GM21515 (cell line): ENCODE measurements at regions not wholly inside any gene's neighbourhood (a gene's known extent, or its start where the extent isn't known, plus 50 kb on each side); places are given as distances from the start of the nearest gene placed in this dataset.

ENCODE experiments used
- ATAC-seq: cut with Tn5 transposase; IDR thresholded peaks from one replicate; pipeline ENCODE4 v1.9.1; 2021; ENCODE audit not compliant: unreplicated experiment

DNA sequence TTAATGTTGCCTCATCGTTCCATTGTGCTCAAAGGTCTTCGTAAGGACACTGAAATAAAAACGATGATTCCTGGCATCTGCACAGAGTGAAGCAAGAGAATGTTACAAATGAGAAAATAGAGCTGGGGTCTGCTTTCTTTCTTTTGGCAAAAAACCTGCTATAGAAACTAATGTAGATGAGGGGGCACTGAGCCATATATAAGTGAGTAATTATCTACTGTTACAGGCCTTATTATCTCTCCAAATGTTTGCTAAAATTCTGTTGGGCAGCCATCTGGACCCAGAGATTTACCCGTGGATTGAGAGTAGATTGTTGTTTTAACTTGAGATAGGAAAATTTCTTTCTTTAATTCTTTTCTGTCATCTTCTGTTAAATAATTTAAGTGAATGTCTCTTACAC is 472.5 kb upstream of the PIK3C3 start:
- ATAC-seq: no peak

DNA sequence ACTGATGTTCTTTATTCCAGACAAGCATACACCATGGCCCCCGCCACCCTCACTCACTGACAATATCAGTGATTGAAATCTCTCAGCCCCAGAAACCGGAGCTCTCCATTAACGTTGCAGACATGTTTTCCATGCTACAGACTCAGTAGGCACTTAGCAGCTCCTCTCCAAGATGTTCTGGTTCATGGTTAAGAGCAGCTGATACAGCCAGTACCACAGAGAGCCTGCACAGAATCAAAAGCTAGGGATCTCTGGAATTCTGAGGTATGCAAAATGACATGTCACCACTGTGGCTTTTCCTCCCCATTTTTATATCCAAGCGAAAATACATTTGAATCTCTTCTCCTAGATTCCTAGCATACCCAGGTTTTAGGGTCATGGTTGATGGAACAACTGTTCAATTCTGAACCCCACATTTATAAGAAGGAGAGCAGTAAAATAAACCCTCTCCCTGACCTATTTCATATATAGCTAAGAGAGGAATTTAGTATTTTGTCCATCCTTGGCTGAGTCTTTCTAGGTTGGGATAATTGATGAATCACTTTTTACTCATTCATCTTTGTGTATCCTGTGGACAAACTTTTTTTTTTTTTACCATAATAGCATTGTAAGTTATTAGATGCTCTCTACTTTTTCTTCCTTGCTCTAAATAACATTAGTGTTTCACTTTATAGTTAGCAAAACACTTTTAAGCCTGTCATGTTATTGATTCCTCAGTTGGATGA is 488.4 kb upstream of the PIK3C3 start:
- ATAC-seq: no peak

DNA sequence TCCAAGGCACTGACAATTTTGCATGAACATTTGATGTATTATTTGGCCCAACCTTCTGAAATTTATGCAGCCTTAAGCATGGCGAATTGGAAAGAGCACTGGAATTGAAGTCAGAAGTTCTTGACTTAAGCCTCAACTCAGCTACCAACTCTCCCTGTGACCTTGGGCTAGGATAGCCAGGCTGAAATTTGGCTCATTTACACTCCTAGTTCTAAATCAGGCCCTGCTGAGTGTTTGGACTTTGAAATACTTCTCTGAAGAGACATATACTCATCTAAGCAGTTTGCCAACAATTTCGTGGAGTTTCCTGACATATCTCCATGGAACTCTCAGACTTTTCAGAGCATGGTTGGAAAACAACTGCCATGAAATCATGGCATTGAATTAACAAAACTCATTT is 489.6 kb upstream of the PIK3C3 start:
- no peak for ATAC-seq

DNA sequence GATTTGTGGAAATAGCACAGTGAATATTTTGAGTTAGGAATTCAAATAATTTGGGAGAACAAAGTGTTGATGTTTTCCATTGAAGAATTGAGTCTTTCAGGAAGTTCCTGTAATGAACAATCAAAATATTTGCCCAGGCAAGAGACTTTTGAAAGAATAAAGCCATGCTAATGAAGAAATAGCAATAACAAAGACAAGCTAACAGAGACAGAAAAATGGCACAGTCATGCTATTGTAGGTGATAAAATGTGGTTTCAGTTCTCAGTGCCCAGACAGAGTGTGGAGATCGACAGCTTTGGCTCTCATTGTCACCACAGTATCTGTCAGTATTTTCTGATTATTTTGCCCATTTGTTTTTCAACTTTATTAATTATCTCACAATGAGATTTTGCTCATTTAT is 490.8 kb upstream of the PIK3C3 start:
- ATAC-seq: no peak

DNA sequence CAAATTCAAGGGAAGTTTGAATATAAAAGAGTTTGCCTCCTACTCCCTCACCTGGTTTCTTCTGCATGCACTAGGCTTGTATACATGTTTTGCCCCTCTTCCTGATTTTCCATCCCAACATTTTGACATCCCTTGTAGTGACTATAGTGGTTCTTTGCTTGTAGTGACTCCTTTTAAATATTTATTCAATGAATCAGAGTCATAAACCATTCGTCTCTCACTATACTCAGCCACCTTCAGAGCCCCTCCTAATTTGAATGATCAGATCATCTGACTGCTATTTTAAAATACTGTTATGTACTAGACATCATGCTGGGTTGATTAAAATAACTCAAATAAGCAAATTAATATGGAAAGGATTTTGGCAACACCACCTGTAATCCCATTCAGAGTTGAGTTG is 492.1 kb upstream of the PIK3C3 start:
- no peak for ATAC-seq

DNA sequence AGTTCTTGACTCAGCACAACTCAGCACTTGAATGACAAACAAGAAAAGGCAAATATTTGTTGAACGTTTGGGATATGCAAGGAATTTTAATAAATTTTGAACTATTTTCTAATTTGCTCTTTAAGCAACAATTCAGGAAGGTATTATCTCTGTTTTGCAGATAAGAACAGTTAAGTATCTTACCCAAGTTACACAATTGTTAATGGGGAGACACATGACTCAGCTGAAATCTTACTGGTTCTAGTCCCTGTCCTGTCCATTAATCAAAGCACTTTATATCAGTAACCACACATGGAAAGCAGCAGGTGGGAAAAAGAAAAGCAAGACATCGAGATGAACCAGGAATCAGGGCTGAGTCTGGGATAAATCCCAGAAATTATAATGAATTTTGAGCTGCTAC is 493.9 kb upstream of the PIK3C3 start:
- ATAC-seq: no peak

DNA sequence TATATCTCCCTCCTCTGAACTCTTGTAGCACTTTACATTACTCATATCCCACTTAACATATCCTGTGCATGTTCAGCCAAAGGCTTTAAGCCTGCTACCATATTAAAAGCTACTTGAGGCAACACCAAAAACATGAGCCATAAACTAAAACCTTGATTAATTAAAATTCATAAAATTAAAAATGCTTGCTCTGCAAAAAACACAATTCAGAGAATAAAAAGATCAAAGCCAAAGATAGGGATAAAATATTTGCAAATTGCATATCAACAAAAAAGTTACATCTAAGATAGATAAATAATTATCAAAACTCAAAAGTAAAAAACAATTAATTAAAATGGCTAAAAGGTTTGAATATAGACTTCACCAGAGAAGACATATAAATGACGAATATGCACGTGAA is 495.4 kb upstream of the PIK3C3 start:
- no peak for ATAC-seq

DNA sequence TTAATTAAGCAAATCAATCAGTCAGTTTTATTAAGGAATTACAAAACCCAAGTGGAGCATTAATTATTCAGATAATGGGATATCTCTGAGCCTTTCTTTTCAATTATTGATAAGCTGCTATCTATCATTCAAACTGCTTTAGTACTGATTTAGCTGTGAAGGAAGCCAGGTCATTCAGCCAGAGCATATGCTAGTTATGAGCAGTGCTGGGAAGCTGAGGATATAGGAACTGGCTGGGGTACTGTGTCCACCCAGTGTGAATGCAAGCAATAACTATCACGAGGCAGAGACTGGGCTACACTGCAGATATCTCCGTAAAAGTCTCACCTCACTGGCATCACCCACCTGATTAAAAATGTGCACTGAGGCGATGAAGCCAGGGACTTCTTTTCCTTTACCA is 496.7 kb upstream of the PIK3C3 start:
- ATAC-seq: no peak

DNA sequence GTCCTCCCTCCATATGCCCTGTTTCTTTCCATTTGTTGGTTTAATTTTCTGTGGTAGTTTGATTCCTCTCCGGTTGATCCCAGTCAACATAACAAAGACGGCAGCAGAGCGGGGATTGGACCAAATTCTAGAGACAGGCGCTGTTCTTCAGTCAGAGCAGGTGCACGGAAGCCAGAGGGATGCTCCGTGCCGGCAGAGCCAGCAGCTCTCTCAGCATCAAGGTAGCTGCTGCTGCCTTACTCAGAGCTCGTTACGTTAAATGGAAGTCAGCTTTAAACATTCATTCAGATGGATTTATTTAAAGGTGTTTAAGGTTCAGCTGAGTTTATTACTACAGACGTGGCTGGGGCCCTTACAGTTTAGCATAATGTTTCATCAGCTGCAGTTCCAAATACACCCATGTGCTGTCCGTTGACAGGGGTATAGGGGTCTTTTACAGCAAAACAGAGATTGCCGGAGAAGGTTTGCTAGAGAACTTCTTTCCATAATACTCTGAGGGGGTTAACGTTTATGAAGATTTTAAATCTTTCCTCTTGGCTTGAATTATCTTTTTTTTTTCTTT is 497.2 kb upstream of the PIK3C3 start:
- ATAC-seq: no peak

DNA sequence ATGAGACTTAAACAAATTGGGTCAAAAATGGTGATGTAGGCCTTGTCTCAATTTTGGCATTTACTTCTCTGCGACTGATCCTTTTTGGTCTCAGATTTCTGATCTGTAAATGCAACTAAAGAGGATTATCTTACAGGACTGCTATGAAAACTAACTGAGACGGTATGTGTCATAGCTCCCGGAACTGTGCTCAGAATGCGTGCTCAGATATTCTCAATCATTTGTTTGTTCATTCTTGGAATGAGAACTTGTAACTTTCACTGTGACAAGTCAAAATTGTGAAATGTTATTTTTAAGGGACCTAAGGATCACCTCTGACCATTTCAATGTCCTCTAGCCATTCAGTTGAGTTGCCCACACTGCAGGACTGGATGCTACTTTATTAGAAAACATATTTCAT is 498.2 kb upstream of the PIK3C3 start:
- ATAC-seq: no peak

DNA sequence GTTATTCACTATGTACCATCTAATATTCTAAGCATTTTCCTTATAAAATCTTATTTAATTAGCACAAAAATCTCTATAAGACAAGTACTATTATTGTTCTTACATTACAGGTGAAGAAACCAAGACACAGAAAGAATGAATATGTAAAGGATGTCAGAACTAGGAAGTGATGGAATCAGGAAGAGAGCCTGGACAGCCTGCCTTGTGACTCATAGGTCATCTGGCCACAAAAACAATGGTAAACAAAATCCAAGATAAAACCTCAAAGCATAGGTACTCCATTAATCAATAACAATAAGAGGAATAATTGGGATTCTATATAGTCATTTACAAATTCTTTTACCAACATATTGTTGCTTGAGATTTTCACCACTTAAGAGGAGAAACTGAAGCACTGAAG is 505.4 kb upstream of the PIK3C3 start:
- no peak for ATAC-seq

DNA sequence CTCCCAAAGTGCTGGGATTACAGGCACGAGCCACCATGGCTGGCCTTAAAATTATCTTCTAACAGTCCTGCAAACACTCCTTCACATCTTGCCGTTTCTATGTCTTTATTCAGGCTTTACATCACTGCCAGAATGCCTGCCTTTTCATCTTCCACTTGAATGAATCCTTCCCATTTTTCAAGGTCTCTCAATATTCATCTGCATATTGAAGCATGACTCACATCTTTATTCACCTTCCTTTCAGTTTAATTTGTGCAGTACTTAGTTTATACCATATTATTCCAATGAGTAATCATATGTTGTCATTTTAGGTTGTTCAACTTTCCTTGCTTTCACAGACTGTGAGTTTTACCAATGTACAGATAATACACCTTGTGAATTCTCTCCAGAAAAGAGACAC is 510.1 kb upstream of the PIK3C3 start:
- no peak for ATAC-seq

DNA sequence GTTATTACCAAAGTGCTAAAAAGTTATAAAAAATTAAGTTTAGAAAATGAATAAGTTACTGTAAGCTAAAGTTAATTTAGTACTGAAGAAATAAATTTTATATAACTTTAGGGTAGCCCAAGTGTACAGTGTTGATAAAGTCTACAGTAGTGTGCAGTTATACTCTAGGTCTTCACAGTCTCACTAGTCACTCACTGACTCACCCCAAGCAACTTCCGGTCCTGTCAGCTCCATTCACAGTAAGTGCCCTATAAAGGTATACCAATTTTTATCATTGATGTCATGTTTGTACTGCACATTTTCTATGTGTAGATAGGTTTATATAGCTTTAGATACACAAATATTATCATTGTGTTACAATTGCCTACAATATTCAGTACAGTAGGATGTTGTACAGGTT is 518.3 kb upstream of the PIK3C3 start:
- ATAC-seq: no peak

DNA sequence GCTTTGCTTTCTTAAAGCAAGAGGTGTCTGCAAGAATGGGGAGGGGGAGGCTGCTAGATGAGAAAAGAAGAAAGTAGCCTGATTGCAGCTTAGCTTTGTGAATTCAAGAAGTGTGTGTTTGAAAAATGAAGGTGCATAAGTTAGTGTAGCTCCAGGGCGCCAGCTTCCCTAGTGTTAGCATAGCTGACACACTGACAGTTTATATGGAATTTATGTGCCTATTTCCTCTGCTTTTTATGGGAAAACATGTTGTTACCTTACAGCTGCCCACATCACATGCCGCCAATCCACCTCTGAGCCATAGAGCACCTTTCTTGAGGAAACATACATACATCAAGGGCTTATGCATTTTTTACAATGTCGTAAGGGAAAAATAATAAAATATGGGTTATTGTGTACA is 536.4 kb upstream of the PIK3C3 start:
- no peak for ATAC-seq

DNA sequence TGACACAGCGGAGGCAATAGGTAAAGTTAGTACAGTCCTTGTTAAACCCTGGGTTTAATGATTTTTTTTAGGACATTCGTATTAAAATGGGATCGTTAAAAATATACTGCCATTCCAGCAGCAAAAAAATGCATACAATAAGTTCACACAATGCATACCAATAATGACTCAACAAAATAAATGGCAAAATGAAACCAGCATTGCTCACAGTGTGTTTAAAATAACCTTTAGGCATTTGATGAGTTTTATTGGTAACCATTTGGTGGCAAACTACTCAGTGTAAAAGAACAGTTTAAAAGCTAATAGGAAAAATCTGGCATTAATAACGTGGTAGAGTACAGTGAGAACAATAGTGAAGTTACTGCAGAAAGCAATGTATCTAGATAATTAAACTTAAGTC is 539.0 kb upstream of the PIK3C3 start:
- ATAC-seq: no peak

DNA sequence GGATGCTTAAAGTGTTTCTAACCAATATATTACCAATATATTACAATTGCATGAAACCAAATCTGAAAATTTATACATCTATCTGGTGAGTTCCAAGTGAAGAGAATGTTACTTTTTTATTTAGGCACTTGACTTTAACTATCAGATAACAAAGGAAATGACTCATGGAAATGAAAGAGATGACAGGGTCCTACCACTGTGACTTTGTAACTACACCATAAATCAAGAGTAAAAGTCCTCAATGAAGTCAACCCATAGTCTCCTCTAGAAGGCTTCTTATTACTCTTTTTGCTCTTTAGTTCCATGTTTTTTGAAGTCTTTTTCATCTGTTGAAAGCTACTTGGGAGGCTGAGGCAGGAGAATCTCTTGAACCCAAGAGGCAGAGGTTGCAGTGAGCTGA is 545.0 kb upstream of the PIK3C3 start:
- ATAC-seq: no peak

DNA sequence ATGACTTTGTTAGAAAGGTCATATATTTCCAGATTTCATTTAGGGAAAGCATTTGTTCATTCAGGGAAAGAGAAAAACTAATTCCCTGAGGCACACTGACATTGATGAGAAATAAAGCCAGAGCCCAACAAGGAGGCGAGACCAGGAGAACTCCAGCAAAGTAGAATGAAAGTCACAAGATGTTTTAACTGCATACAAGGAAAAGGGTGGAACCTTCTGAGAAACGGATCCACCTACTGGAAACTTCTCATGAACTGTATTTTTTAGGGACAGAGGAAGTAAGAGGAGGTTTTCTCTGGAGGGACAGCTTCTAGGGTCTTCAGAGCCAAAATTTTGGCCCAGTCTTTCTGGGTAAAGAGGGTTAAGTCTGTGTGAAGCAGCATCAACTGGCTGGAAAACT is 548.2 kb upstream of the PIK3C3 start:
- ATAC-seq: no peak

DNA sequence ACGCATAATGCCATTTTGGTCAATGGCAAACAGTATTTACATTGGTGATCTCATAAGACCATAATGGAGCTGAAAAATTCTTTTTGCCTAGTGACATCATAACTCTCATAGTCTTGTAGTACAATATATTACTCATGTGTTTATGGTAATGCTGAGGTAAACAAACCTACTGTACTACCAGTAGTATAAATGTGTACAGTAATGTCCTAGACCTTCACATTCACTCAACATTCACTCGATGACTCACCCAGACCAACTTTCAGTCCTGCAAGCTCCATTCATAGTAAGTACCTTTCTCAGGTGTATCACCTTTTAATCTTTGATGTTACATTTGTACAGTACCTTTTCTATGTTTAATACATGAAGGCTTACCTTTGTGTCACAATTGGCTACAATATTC is 558.2 kb upstream of the PIK3C3 start:
- no peak for ATAC-seq

DNA sequence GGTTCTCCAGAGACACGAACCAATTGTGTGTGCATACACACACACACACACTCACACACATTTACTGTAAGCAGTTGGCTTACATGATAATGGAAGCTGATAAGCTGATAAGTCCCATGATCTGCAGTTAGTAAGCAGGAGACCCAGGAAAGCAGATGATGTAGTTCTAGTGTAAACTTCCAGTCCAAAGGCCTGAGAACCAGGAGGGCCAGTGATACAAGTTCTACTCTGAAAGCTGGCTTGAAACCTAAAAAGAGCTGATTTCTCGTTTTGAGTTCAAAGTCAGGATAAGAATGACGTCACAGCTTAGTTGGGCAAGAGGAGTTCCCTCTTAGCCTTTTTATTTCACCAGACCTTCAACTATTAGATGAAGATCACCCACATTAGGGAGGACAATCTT is 558.8 kb upstream of the PIK3C3 start:
- no peak for ATAC-seq

DNA sequence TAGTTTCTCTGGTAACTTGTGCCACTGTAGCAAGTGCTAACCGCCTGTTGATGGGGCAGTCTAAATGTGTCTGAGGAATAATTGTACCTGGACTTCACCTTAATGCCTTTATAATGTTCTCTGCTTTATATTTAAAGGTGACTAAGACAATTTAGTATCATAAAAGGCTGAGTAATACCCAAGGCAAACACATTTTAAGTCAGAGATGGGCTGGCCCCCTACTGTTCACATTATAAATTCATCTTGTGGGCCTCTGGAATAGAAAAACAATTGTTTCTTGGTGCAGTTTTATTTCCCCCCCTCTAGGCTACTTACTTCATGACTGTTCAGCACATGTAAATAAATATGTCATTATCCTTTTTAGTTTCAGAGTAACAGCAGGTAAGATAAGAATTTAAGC is 559.3 kb upstream of the PIK3C3 start:
- no peak for ATAC-seq

DNA sequence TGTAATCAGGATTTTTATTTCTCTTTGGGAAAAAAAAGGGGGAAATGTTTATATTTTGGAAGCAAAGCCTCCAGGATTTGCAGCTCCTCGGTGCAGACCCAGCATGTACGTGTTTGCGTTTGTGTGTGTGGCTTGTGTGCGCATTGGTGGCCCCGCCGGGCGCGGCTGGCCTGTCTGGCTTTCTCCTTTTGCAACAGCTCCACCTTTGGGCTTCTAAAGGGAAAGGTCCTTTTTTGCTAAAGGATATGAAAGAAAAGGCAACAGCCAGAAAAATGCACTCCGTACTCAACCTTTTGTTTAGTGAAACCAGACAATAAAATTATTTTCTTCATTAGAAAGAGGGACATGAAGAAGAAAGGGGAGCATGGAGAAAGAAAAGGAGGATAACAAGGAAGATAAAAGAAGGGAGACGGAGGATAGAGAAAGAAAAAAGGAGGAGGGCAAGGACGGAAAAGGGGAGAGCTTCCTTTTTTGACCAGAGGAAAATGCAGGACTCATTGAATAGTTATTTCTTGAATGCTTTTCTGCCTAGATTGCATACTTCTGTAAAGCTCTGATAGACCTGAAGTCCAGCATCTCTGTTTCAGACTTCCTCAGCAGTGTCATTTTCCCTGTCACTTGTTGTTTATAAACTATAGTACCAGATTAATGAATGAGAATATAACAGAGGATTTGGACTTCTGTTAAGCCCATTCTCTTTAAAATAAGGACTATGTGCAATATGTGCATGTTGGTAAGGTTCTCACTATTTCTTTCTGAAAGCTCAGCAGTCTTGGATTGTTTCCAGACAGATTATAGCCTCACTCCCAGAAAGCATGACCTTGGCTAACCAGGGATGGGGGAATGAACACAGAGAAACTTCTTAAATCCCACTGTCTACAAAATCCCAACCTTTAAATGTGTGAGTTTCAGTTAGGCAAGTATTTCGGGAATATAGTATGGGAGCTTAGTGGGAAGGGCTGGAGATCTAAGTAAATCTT is 563.1 kb upstream of the PIK3C3 start:
- ATAC-seq: no peak

DNA sequence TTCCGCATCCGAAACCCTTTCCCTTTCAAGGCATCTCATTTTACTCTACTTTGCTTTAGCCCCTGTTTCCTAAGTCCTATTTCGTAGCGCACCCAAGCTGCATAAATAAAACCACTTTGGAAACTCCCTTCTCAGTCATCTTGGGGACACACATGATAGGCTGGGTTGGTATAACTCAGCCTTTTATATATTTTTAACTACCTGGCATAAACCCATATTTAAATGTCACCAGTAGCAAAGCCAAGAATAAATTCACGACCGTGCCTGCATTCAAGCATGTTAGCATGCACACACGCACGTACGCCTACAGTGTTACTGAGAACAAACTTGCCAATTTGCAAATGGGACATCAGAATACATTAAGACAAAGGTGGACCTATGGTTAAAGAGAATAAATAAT is 564.7 kb upstream of the PIK3C3 start:
- no peak for ATAC-seq
